ENCODE measurements at regions not wholly inside any gene's neighbourhood (a gene's known extent, or its start where the extent isn't known, plus 50 kb on each side); places are given as distances from the start of the nearest gene placed in this dataset.
"Not testable (repeated sequence)": the region's sequence is repeated elsewhere in the genome, so short reads cannot be mapped to it uniquely, and the experiment has no call there.

GRCh38 chr9:24035816-24036215 is 209.8 kb upstream of the ELAVL2 start:
- no peaks in the 10 kb centered on the region for H3K9me3 Mint-ChIP-seq
- H3K27me3 Mint-ChIP-seq (ENCODE audit: low read depth) = no peaks in the 10 kb centered on the region
- H3K4me1 Mint-ChIP-seq = no peaks in the 10 kb centered on the region
- H3K27ac Mint-ChIP-seq = no peak overlapping the region
- no peaks in the 10 kb centered on the region for H3K36me3 Mint-ChIP-seq (ENCODE audit: low read depth)
- no peak for TF ChIP-seq CTCF (IDR thresholded peaks at IDR 0.05; ENCODE audit: unreplicated experiment in 3 of 3)
- no peak overlapping the region for H3K4me3 Mint-ChIP-seq

GRCh38 chr9:24011881-24012280 is 185.8 kb upstream of the ELAVL2 start:
- no peaks in the 10 kb centered on the region for H3K9me3 Mint-ChIP-seq
- no peaks in the 10 kb centered on the region for H3K27me3 Mint-ChIP-seq (ENCODE audit: low read depth)
- no peak overlapping the region for H3K4me3 Mint-ChIP-seq
- no peak overlapping the region for H3K27ac Mint-ChIP-seq
- no peaks in the 10 kb centered on the region for H3K36me3 Mint-ChIP-seq (ENCODE audit: low read depth)
- no peak for TF ChIP-seq CTCF (IDR thresholded peaks at IDR 0.05; ENCODE audit: unreplicated experiment in 3 of 3)
- H3K4me1 Mint-ChIP-seq = no peaks in the 10 kb centered on the region

- Mint-ChIP-seq H3K4me3 (no peak overlapping the region), H3K36me3 (ENCODE audit: low read depth) (no peaks in the 10 kb centered on the region), H3K27me3 (ENCODE audit: low read depth) (no peaks in the 10 kb centered on the region), H3K4me1 (no peaks in the 10 kb centered on the region), H3K27ac (peak overlapping the region in 1 of 3 experiments; percentile 13), H3K9me3 (no peaks in the 10 kb centered on the region)
- no peak for TF ChIP-seq CTCF (IDR thresholded peaks at IDR 0.05; ENCODE audit: unreplicated experiment in 3 of 3)
Observed at GRCh38 chr9:24011009-24011717, 185.1 kb upstream of the ELAVL2 start.

- H3K27ac Mint-ChIP-seq = no peak overlapping the region
- H3K9me3 Mint-ChIP-seq = no peaks in the 10 kb centered on the region
- H3K4me1 Mint-ChIP-seq = no peaks in the 10 kb centered on the region
- no peak for TF ChIP-seq CTCF (IDR thresholded peaks at IDR 0.05; ENCODE audit: unreplicated experiment in 3 of 3)
- H3K27me3 Mint-ChIP-seq (ENCODE audit: low read depth) = no peaks in the 10 kb centered on the region
- no peaks in the 10 kb centered on the region for H3K36me3 Mint-ChIP-seq (ENCODE audit: low read depth)
- no peak overlapping the region for H3K4me3 Mint-ChIP-seq
Observed at GRCh38 chr9:24009322-24009721, 183.3 kb upstream of the ELAVL2 start.

- Mint-ChIP-seq H3K36me3 (ENCODE audit: low read depth) (no peaks in the 10 kb centered on the region), H3K4me1 (no peaks in the 10 kb centered on the region), H3K27me3 (ENCODE audit: low read depth) (no peaks in the 10 kb centered on the region), H3K9me3 (no peaks in the 10 kb centered on the region), H3K27ac (no peak overlapping the region), H3K4me3 (no peak overlapping the region)
- TF ChIP-seq CTCF (IDR thresholded peaks at IDR 0.05; ENCODE audit: unreplicated experiment in 3 of 3) = no peak
Observed at GRCh38 chr9:24007185-24007584, 181.1 kb upstream of the ELAVL2 start.

- H3K27me3 Mint-ChIP-seq (ENCODE audit: low read depth); H3K4me3 Mint-ChIP-seq; H3K4me1 Mint-ChIP-seq; H3K36me3 Mint-ChIP-seq (ENCODE audit: low read depth); H3K27ac Mint-ChIP-seq: not testable (repeated sequence)
- peaks cover 15% of the 10 kb centered on the region for H3K9me3 Mint-ChIP-seq
Observed at GRCh38 chr9:23991874-23992273, 165.8 kb upstream of the ELAVL2 start.

Data from nephron (organoid).